Head of caudate nucleus (tissue), 42 donors: ENCODE measurements at regions not wholly inside any gene's neighbourhood (a gene's known extent, or its start where the extent isn't known, plus 50 kb on each side); places are given as distances from the start of the nearest gene placed in this dataset.
A peak's percentile ranks its signal among the peaks of the same experiment; 100 is the strongest.
"Not testable (repeated sequence)": the region's sequence is repeated elsewhere in the genome, so short reads cannot be mapped to it uniquely, and the experiment has no call there.

Experiments used
- DNase-seq, 42 donors: peaks; one replicate each; pipeline versions ENCODE4 v3.0.0 to v3.0.0-alpha.2; 2020 to 2021; ENCODE audit warnings: mixed read lengths in 7 of 42
- intact Hi-C: fragments of 100-400 bp; cut with DNase I; formaldehyde crosslinking; loops from one replicate; pipeline ENCODE4 v1.15.0; 2022

DNA sequence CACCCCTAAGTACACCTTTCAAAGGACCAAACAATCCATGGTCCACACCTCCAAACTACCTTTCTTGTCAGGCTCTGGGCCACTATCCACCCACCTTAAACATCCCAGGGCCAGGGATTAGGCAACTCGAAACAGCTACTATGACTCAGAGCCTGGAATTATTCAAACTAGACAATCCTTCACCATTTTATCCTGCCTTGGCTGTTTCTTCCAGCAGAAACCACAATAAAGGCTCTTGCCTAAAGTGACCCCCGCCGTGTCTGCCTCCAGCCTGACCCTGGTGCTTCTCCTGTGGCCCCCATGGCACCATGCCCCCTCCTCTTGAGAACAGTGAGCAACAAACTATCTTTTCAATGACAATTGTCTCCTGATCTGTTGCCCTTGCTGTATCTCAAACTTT is 195.5 kb downstream of the EPM2A start:
- DNase-seq: no peak
- intact Hi-C loops: no loop called here

DNA sequence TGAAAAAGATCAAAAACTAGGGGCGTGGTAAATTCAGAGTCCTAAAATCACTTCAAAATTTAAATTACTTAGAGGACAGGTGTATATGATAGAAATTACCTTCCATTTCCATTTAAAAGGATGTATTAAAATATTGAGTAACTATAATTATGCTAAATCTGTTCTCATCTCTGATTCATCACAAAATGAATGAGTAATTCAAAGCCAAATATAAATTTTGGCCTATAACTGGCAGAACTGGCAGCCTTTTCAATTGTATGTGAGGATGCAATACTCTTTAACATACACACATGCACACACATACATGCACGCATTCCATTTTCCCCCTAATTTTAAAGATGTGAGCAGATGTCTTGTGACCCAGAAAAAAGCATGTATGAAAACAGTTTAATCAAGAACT is 194.6 kb downstream of the EPM2A start:
- intact Hi-C loops: no loop called here
- no peak for DNase-seq

DNA sequence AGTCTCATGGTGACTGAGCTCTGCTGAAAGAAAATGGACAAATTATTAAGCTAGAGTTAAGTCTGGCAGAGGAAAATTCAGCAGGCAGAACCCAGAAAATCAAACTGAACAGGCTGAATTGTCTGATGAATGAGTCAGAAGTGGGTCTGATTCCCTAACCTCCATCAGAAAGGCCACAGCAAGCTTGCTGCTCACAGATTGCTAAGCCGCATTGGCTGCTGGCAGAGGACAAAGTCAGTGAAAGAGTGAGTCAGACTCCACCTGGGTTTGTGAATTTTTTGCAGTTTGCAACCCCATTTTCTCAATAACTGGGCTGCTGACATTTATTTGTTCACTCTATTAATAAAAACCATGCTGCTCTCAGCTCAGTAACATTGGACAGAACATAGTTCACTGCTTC is 191.3 kb downstream of the EPM2A start:
- intact Hi-C loops: no loop called here
- DNase-seq: peak in 8 of 42 donors; percentile 14 to 76 (median 38)

DNA sequence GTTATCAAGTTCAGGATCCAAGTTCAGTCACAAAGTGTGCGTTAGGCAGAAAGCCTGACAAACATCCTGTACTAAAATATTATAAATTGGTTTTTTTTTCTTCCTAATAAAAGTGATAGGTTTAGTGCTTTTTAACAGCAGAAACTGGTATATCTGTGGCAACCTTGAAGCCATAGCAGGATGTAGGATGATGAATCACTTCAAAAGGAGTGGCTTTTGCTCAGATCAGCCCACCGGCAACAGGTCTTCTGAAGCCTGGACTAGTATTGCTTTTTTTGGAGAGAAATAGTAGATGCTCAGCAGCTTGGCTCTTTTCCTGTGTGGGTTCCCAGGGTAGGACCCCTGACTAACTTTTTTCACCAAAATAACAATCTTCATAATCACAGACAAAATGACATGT is 190.8 kb downstream of the EPM2A start:
- intact Hi-C loops: no loop called here
- DNase-seq: no peak

DNA sequence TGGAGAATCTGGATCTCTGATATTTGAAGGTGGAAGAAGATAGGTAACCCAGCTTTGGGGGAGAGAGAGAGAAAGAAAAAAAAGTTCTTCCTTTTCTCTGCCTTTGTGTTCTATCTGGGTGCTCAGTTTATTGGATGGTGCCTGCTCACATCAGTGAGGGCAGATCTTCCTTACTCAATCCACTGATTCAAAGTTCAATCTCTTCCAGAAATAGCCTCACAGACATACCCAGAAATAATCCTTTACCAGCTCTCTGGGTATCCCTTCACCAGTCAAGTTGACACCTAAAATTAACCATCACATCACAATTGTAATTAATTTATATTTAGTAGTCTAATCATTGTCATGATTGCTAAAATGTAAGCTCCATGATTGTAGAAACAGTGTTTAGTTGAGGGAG is 189.1 kb downstream of the EPM2A start:
- no peak for DNase-seq
- intact Hi-C loops: no loop called here

DNA sequence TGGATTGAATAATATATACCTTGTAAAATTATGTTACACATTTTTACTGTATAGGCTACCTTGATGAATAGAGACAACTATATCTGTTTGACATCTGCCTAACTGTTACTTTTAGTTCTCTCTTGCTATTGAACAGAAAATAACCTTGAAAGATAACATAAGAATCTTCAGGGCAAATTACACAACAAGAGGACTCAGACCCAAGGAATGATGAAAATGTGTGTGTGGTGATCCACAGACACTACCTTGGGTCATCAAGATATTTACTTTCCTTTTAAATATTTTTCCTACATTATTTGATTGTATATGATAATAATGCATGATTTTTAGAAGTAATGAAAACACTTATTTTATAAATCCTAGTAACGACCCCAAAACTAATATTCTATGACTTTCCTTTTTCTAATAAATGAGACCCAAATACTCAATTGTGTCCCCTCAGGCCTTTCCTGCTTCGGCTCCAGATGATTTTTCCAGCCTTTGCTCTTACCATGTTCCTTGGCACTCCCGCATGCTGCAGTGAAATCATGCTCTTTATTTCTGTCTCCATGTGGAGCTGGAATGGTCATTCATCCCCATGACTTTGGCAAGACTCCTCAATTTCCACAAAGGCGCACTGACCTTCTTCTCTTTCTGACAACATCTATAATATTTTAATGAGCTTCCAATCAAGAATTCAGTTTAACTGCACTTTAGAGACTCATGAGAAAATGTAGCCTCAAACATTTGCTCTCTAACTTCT is 187.6 kb downstream of the EPM2A start:
- intact Hi-C loops: no loop called here
- peak in 8 of 42 donors; percentile 17 to 61 (median 26) for DNase-seq

DNA sequence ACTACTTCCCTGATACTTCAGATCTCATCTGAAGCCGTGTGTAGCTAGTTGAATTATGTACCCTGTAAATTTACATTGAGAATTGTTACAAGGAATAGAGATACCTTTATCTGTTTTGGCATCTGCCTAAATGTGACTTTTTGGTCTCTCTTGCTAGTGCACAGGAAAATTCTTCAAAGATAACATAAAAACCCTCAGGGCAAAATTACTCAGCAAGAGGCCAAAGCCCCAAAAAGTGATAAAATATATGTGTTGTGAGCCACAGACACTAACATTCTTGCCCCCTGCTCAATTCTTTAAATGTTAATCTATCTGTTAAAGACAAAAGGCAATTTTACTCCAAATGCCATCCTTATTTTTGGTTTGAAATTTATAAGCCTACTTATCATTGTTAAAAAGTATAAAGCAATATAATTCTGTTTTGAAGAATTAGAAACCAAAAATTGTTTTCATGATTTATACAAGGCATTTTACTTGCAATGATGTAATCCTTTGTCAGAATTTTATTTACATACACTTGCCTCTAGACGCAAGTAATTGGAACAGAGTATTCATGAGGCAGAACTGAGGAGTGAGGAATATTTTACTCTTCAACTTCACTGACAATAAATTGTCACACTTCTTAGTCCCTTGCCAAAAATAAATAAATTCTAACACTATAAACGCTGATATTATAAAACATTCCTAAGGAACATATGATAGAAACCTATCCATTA is 186.2 kb downstream of the EPM2A start:
- DNase-seq: no peak
- intact Hi-C loops: no loop called here

DNA sequence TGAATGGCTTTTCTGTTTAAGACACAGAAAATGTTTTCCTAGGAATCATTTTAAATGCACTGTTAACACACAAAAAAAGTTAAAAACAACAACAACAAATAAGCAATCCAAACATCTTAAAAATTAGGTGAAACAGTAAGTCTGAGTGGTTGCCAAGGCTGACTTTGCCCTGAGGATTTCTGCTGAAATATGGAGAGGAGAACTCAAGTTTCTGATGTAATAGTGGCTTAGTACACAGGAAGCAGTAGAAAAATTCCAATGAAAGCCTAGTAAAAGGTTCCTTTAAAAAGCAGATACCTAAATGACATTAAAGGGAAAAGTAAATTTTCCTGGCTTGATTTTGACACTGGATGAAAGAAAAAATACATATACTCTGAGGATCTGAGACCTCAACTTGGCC is 184.2 kb downstream of the EPM2A start:
- DNase-seq: no peak
- intact Hi-C loops: no loop called here

DNA sequence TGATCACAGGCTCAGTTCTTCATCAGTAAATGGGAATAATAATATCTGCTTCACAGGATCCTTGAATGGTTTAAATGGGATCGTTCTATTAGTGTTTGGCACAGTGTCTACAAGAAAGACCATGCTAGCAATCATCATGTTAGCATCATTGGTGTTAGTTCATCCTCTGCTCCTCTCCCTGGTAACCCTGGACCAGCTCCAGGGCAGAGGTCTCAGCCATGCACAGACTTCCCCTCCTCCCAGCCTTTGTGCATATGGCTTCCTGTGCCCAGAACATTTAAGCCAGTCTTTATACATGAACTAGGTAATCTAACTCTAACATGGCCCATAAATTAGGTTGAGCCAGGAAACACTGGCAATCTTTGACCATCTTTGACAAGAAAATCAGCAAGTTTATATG is 180.2 kb downstream of the EPM2A start:
- intact Hi-C loops: no loop called here
- DNase-seq: no peak

DNA sequence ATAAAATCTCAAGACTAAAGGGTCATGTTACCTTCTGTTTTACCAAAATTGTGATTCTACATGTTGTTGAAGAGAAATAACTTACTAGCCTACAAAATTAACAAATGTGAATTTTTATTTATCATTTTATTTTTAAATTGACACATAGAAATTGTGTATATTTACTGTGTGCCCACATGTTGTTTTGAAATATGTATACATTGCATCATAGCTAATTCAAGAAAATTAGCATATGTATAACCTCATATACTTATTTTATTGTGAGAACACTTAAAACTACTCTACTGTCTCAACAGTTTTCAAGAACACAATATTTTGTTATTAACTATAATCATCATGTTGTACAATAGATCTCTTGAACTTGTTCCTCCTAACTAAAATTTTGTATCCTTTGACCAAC is 177.8 kb downstream of the EPM2A start:
- DNase-seq: no peak

DNA sequence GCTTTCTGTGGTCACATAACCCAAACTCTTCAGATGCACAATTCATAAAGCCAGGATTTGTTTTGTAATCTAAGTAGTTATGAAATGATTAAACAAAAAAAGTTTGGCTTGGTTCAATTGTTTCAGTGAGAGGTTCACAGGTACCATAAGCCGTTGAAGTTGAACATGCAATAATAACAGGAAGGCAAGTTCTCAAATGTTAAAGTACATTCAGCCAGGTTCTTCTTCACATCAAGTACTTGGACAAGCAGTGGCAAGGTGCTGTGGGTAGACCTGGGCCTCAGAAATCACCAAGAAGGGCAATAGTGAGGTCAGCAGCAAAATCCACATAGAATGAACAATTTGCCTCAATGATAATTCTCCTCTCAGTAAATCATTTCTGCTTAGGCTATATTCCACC is 175.5 kb downstream of the EPM2A start:
- no peak for DNase-seq
- intact Hi-C loops: no loop called here

More for the DNA sequence above, 177.8 kb downstream of the EPM2A start:
- intact Hi-C loops: no loop called here

DNA sequence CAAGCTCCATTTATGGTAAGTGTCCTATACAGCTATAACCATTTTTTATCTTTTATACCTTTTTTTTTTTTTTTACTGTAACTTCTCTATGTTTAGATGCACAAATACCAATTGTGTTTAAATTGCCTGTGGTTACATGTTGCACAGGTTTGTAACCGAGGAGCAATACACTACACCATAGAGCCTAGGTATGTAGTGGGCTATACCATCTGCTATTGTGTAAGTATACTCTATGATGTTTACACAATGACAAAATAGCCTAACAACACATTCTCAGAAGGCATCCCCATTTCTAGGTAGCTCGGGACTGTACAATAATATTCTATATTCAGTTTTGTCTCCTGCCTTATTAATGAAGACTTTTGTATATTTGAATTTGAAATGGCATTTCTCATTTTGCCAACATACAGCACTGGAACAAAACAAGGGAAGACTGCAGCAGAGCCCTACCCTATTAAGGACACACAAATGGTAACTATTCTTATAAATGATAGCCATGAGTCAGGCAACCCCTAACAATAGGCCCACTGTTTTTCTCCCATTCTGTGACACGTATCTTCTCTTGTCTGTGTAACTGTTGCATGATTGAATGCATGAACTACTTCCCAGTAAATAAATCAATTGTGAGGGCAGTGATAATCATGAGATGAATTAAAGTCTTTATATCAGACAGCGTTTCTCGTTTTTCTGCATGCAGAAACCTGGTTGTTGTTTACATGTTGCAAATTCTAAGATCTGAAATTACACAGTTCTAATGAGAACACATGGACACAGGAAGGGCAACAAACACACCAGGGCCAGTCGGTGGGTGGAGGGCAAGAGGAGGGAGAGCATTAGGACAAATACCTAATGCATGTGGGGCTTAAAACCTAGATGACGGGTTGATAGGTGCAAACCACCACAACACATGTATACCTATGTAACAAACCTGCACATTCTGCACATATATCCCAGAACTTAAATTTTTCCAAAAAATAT is 173.9 kb downstream of the EPM2A start:
- intact Hi-C loops: no loop called here
- DNase-seq: peak in 6 of 42 donors; percentile 6 to 50 (median 15)

DNA sequence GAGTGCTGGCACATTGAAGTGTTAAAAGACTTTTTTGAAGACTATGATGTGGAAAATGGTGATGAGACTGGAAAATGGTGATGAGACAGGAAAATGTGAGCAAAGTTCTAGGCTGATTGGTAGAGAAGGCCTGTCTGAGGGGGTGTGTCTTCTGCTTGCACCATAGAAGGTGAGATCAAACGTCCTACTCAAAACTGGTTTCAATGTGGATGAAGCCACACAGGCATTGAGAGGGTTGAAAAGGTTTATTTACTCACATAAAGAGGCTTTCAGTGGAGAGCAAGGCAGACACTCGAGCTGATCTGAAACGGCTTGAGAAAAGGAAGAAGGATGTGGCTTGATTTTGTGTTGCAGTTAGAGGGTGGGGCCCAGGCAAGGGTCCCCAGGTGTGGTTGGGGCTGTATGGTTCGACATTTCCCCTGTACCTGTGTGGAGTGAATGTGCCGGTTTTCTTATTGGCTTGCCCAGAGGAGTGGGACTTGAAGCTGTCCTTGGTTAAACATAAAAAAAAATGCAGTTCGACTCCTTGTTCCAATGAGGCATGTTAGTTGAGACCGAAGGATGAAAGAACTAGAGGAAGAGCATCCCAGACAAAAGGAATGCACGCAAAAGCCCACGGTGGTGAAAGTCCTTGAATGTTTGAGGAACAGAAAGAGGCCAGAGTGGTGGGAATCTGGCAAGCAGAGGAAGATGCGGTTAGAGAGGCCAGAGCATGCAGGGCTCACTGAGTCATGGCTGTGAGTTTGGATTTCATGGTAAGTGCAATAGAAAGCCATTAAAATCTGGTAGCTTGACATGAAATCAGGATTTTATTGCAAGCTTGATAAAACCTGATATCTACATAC is 172.3 kb downstream of the EPM2A start:
- intact Hi-C loops: no loop called here
- DNase-seq: no peak

DNA sequence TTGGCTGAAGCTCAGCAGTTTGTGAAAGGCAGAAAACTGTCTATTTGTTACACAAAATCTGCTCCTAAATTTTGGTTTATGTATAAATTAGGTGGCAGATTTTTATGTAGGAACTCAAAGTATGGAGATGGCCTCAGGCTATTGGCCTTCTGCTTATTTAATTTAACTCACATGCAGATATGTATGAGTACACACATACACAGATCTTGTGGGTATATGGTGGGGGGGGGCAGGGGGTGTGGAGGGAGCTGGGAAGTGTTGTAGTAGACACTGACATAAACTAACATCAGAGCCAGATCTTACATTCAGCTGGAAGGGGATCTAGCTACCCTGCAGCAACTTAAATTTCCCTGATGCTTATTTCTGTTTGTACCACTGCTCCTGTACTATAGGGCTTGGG is 170.8 kb downstream of the EPM2A start:
- no peak for DNase-seq
- intact Hi-C loops: no loop called here

DNA sequence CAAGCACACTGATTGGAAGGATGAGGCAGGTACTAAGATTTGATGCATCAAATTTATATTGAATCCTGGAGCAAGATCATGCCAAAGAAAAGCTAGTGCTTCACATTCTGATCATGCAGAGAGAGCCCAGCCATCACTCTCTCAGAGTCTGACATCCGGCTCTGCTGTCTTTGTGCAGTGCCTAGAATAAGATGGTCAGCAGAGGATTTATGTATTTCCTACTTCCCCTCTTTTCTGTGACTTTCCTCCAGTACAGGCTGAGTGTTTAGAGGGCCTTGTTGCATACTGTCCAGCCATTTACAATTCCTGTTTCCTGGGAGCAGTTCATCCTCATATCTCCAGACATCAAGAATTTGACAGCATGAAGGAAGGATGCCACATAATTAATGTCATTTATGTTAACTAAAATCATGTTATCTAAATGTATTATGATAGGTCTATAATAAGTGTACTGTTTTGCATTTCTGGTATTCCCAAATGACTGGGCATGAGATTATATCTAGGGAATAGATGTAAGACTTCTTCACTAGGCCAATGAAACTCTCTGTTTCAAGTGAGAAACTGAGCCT is 167.6 kb downstream of the EPM2A start:
- intact Hi-C loops: no loop called here
- DNase-seq: no peak

DNA sequence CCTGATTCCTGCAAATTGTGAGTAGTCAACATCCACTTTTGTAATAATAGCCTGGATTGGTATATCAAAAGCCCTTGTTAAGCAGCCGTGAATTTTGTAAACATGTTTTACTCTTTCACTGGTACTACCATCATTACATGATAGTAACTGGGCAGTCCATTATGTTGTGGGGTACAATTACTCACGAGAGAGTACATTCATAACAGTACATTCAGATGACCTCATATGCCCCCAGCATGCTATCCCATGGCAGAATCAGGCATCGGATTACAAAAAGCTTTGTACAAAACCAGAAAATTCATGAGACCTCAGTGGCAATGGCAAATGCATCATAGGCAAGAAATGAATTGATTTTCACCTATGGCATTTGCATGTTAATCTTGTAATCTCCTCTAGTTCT is 166.2 kb downstream of the EPM2A start:
- intact Hi-C loops: no loop called here
- no peak for DNase-seq

DNA sequence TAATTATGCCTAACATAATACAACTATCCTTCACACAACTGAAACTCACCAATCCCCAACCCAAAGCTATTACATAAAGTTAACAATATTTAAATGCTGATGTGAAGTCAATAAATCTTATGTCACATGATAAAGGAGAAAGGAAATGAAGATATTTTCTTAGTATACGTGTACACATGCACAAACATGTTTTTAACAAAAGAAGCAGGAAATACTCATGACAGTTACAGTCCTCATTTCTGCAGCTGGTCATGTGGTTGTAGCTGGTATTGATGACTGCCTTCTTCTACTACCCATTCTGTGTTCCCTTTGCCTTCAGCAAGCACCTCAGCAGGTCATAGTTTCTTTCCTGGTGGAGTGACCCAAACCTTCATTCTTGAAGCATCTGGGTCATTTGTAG is 165.0 kb downstream of the EPM2A start:
- DNase-seq, intact Hi-C loops: not testable (repeated sequence)

DNA sequence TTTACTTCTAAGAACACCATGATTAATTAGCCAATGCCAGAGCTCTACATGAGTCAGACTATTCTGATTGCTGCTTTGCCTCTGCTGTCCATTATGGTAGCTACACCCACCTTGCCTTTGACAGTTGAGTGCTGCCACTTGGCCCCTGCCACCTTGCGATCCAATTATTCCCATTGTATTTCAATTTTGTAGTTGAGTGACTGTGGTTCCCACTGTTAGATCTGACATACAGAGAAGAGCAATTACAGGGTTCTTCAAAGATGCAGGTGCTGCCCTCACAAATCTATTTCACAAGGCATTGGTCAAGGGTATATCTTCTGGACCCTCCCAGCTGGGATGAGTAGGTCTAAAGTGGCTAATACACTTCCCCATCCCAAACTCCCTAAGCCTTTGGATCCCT is 161.1 kb downstream of the EPM2A start:
- DNase-seq, intact Hi-C loops: not testable (repeated sequence)
